HepG2 (cell line): ENCODE measurements at regions not wholly inside any gene's neighbourhood (a gene's known extent, or its start where the extent isn't known, plus 50 kb on each side); places are given as distances from the start of the nearest gene placed in this dataset.

Experiments used
- ATAC-seq: fragments of 200-7000 bp; cut with Tn5 transposase; 3 replicates; pipeline ENCODE4 v1.9.1; 2020; ENCODE audit warnings: mild to moderate bottlenecking, moderate library complexity
- BruUV-seq: library from RNA; stranded (reverse); fragments of 400-500 nt; replicated peaks from 2 replicates; lab custom pipeline; 2021; lab: Mats Ljungman, UMichigan
- CTCF ChIA-PET: fragments of 300-600 bp; formaldehyde crosslinking; extraction: SDS; loops from one replicate; lab custom pipeline; 2021; ENCODE audit warnings: low total read pairs, inconsistent platforms, low intra/inter-chr PET ratio; lab: Yijun Ruan, JAX
- POLR2A ChIA-PET: fragments of 350-600 bp; sonication (Branson Sonifier 250); formaldehyde crosslinking; loops from one replicate; lab custom pipeline; 2020; ENCODE audit warnings: antibody characterized with exemption, inconsistent platforms; lab: Yijun Ruan, JAX
- DNase-seq: peaks from one replicate; pipeline ENCODE4 v3.0.0-alpha.2; 2015; ENCODE audit warnings: low spot score
- FAIRE-seq: peaks from 3 replicates; lab custom pipeline; 2011; peaks lifted over from hg19 to GRCh38; lab: Jason Lieb, UNC
- H2AFZ ChIP-seq: one replicate; pipeline ENCODE4 v1.6.1; 2011; ENCODE audit warnings: low read length, inconsistent platforms
- H3K27ac ChIP-seq: fragments of 300-600 bp; 3 replicates; pipeline ENCODE4 v1.8.0; 2011; ENCODE audit warnings: mixed run types, mild to moderate bottlenecking, mixed read lengths, low read length, inconsistent platforms; ENCODE audit not compliant: insufficient read depth; ENCODE audit errors: extremely low read length
- H3K27me3 ChIP-seq, 2 experiments: fragments of 200-600 bp in 1 of 2; 2 replicates in 1 of 2; 3 replicates in 1 of 2; pipeline versions ENCODE4 v1.6.0 to v1.8.0; 2011; ENCODE audit warnings: low read length in 2 of 2, mild to moderate bottlenecking in 2 of 2, moderate library complexity in 2 of 2, inconsistent platforms in 1 of 2; ENCODE audit not compliant: insufficient read depth in 2 of 2, control insufficient read depth in 1 of 2
- H3K36me3 ChIP-seq, 2 experiments: fragments of 200-600 bp in 1 of 2; replicated peaks in 1 of 2; 2 replicates in 1 of 2; 3 replicates in 1 of 2; pipeline versions ENCODE4 v1.5.1 to v1.8.0; 2011; ENCODE audit warnings: low read length in 2 of 2, inconsistent platforms in 1 of 2; ENCODE audit not compliant: insufficient read depth in 2 of 2, control insufficient read depth in 1 of 2
- H3K4me1 ChIP-seq: 2 replicates; pipeline ENCODE4 v1.5.1; 2012; ENCODE audit warnings: low read length, inconsistent platforms; ENCODE audit not compliant: insufficient read depth
- H3K4me2 ChIP-seq: 2 replicates; pipeline ENCODE4 v1.6.0; 2011; ENCODE audit warnings: low read depth, low read length, inconsistent platforms
- H3K4me3 ChIP-seq, 3 experiments: fragments of 200-600 bp in 1 of 3; sonication (generic), shearing (Covaris generic) in 1 of 3; replicated peaks in 1 of 3; 2 replicates each; pipeline ENCODE4 v1.5.1; 2011 to 2016; ENCODE audit warnings: low read length in 3 of 3, inconsistent platforms in 2 of 3, low read depth in 2 of 3, mild to moderate bottlenecking in 2 of 3, control low read depth in 1 of 3, mixed read lengths in 1 of 3; ENCODE audit not compliant: insufficient read depth in 1 of 3
- H3K79me2 ChIP-seq: one replicate; pipeline ENCODE4 v1.6.1; 2011; ENCODE audit warnings: low read length, inconsistent platforms; ENCODE audit not compliant: insufficient read depth
- H3K9ac ChIP-seq: 2 replicates; pipeline ENCODE4 v1.6.0; 2011; ENCODE audit warnings: mild to moderate bottlenecking, low read depth, low read length, inconsistent platforms; ENCODE audit not compliant: insufficient read depth
- H3K9me3 ChIP-seq: 2 replicates; pipeline ENCODE4 v1.5.1; 2012; ENCODE audit warnings: mild to moderate bottlenecking, low read length
- H4K20me1 ChIP-seq: 2 replicates; pipeline ENCODE4 v1.6.0; 2011; ENCODE audit warnings: inconsistent platforms, mild to moderate bottlenecking, low read length, moderate library complexity; ENCODE audit not compliant: insufficient read depth
- FLYWCH1 ChIP-seq: sonication (generic); formaldehyde crosslinking; IDR thresholded peaks from 2 replicates; pipeline ENCODE4 v1.8.1; 2023; ENCODE audit warnings: mild to moderate bottlenecking, missing genetic modification reagents
- MLLT10 ChIP-seq: sonication (generic); formaldehyde crosslinking; IDR thresholded peaks from 2 replicates; pipeline ENCODE4 v1.4.0; 2020; ENCODE audit warnings: missing genetic modification reagents
- MXI1 ChIP-seq: IDR thresholded peaks from 3 replicates; pipeline ENCODE4 v1.6.1; 2012; ENCODE audit warnings: low read depth, low read length, inconsistent platforms, borderline replicate concordance
- PTBP1 ChIP-seq: fragments of 200-400 bp; formaldehyde crosslinking; IDR thresholded peaks from 2 replicates; pipeline ENCODE4 v1.6.1; 2018; ENCODE audit warnings: low read length, low read depth; ENCODE audit not compliant: poor library complexity, severe bottlenecking
- RAD21 ChIP-seq: fragments of 450-650 bp; formaldehyde crosslinking; IDR thresholded peaks from 2 replicates; pipeline ENCODE4 v1.5.0; 2020; ENCODE audit warnings: mild to moderate bottlenecking
- ZBTB3 ChIP-seq: sonication (generic); formaldehyde crosslinking; IDR thresholded peaks from 2 replicates; pipeline ENCODE4 v1.4.0; 2020; ENCODE audit warnings: low read depth, mild to moderate bottlenecking, moderate library complexity, missing genetic modification reagents, borderline replicate concordance
- ZNF446 ChIP-seq: sonication (generic); formaldehyde crosslinking; IDR thresholded peaks from 2 replicates; pipeline ENCODE4 v1.5.0; 2020; ENCODE audit warnings: mild to moderate bottlenecking, missing genetic modification reagents
- ZNF563 ChIP-seq: sonication (generic); formaldehyde crosslinking; IDR thresholded peaks from 2 replicates; pipeline ENCODE4 v1.8.0; 2022; ENCODE audit warnings: mild to moderate bottlenecking, moderate library complexity, missing genetic modification reagents
- ZNF616 ChIP-seq: sonication (generic); formaldehyde crosslinking; IDR thresholded peaks from 2 replicates; pipeline ENCODE4 v1.5.0; 2020; ENCODE audit warnings: low read depth, mild to moderate bottlenecking, missing genetic modification reagents
- WGBS: methylation state at CpG from one replicate; pipeline ENCODE4 v1.1.6; 2017; ENCODE audit warnings: low lambda C conversion rate; 5-methylcytosine and 5-hydroxymethylcytosine counted together
- in situ Hi-C: cut with HindIII; loops from 2 replicates; pipeline ENCODE4 v1.10.0; 2017; ENCODE audit warnings: low pct_unique_long_range_greater_than_20kb; ENCODE audit not compliant: extremely low pct_ligation_motif_present
- intact Hi-C: fragments of 100-400 bp; cut with micrococcal nuclease; formaldehyde crosslinking; loops from one replicate; pipeline ENCODE4 v1.10.0; 2022; ENCODE audit not compliant: unreplicated experiment
- TF ChIP-seq, protein P1 (sequence below): sonication (generic); formaldehyde crosslinking; conservative IDR thresholded peaks from 2 replicates; pipeline ENCODE4 v1.4.0; 2020; ENCODE audit warnings: missing genetic modification reagents
- TF ChIP-seq, protein P2 (sequence below), 2 experiments: fragments of 450-650 bp in 1 of 2; sonication (generic) in 1 of 2; formaldehyde crosslinking; IDR thresholded peaks; 2 replicates each; pipeline versions ENCODE4 v1.5.0 to v1.8.0; 2020 to 2022; ENCODE audit warnings: mild to moderate bottlenecking in 1 of 2, missing genetic modification reagents in 1 of 2
- TF ChIP-seq, protein P3 (sequence below): sonication (generic); formaldehyde crosslinking; IDR thresholded peaks from 2 replicates; pipeline ENCODE4 v1.4.0; 2020; ENCODE audit warnings: mild to moderate bottlenecking, missing genetic modification reagents
- TF ChIP-seq, protein P4 (sequence below): sonication (generic); formaldehyde crosslinking; IDR thresholded peaks from 2 replicates; pipeline ENCODE4 v1.9.0; 2021; ENCODE audit warnings: missing genetic modification reagents, borderline replicate concordance
- TF ChIP-seq, protein P5 (sequence below): sonication (generic); formaldehyde crosslinking; IDR thresholded peaks from 2 replicates; pipeline ENCODE4 v1.5.1; 2020; ENCODE audit warnings: missing genetic modification reagents, mild to moderate bottlenecking, borderline replicate concordance

DNA sequence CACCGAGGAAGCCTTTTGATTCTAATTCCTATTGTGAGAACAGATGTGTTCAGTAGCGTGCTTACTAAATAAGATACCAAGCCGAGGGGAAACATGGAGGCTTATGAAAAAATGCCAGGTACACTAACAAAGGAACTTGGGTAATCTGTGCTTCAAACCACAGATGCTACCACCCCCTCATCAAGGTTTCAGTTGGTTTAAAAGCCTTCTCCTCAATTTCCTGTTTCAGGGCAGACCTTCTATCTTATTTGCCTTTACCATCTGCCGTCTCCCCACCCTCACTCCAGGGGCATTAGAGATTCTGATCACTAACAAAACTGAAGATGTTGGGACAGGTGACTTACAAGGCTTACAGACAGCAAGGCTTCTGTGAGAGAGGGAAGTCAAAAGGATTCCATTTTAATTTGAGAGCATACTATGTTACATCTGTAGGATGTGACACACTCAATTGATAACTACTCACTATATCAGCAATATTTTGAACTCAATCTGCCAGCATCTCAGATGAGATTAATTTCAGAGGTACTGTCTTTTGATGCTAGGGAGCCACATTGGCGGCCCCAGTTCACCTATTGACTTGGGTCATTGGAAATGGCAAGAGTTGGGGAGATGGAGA is 60.6 kb upstream of the PLCL2 start:
- in situ Hi-C loops (no loop called here), intact Hi-C loops (no loop called here)
- Histone ChIP-seq H3K9me3 (no peaks in the 10 kb centered on the region), H3K4me1 (no peaks in the 10 kb centered on the region), H3K36me3 (no peaks in the 10 kb centered on the region), H3K9ac (no peak overlapping the region), H3K4me2 (no peak overlapping the region), H3K27ac (no peak overlapping the region), H3K4me3 (no peak overlapping the region), H2AFZ (no peak overlapping the region), H3K27me3 (no peaks in the 10 kb centered on the region), H3K79me2 (no peaks in the 10 kb centered on the region), H4K20me1 (no peaks in the 10 kb centered on the region)
- CTCF ChIA-PET: no interaction called here
- POLR2A ChIA-PET: no interaction called here
- TF ChIP-seq, protein P1, sequence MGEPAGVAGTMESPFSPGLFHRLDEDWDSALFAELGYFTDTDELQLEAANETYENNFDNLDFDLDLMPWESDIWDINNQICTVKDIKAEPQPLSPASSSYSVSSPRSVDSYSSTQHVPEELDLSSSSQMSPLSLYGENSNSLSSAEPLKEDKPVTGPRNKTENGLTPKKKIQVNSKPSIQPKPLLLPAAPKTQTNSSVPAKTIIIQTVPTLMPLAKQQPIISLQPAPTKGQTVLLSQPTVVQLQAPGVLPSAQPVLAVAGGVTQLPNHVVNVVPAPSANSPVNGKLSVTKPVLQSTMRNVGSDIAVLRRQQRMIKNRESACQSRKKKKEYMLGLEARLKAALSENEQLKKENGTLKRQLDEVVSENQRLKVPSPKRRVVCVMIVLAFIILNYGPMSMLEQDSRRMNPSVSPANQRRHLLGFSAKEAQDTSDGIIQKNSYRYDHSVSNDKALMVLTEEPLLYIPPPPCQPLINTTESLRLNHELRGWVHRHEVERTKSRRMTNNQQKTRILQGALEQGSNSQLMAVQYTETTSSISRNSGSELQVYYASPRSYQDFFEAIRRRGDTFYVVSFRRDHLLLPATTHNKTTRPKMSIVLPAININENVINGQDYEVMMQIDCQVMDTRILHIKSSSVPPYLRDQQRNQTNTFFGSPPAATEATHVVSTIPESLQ (CRISPR knock-in tag): no peak
- TF ChIP-seq MLLT10 (CRISPR knock-in tag): no peak
- TF ChIP-seq, protein P2, sequence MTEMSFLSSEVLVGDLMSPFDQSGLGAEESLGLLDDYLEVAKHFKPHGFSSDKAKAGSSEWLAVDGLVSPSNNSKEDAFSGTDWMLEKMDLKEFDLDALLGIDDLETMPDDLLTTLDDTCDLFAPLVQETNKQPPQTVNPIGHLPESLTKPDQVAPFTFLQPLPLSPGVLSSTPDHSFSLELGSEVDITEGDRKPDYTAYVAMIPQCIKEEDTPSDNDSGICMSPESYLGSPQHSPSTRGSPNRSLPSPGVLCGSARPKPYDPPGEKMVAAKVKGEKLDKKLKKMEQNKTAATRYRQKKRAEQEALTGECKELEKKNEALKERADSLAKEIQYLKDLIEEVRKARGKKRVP (CRISPR knock-in tag; IDR thresholded peaks at IDR 0.05): no peak
- TF ChIP-seq, protein P3, sequence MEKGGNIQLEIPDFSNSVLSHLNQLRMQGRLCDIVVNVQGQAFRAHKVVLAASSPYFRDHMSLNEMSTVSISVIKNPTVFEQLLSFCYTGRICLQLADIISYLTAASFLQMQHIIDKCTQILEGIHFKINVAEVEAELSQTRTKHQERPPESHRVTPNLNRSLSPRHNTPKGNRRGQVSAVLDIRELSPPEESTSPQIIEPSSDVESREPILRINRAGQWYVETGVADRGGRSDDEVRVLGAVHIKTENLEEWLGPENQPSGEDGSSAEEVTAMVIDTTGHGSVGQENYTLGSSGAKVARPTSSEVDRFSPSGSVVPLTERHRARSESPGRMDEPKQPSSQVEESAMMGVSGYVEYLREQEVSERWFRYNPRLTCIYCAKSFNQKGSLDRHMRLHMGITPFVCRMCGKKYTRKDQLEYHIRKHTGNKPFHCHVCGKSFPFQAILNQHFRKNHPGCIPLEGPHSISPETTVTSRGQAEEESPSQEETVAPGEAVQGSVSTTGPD (CRISPR knock-in tag): no peak
- TF ChIP-seq ZNF446 (CRISPR knock-in tag): no peak
- TF ChIP-seq, protein P4, sequence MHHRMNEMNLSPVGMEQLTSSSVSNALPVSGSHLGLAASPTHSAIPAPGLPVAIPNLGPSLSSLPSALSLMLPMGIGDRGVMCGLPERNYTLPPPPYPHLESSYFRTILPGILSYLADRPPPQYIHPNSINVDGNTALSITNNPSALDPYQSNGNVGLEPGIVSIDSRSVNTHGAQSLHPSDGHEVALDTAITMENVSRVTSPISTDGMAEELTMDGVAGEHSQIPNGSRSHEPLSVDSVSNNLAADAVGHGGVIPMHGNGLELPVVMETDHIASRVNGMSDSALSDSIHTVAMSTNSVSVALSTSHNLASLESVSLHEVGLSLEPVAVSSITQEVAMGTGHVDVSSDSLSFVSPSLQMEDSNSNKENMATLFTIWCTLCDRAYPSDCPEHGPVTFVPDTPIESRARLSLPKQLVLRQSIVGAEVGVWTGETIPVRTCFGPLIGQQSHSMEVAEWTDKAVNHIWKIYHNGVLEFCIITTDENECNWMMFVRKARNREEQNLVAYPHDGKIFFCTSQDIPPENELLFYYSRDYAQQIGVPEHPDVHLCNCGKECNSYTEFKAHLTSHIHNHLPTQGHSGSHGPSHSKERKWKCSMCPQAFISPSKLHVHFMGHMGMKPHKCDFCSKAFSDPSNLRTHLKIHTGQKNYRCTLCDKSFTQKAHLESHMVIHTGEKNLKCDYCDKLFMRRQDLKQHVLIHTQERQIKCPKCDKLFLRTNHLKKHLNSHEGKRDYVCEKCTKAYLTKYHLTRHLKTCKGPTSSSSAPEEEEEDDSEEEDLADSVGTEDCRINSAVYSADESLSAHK: no peak
- no peak for TF ChIP-seq ZBTB3 (CRISPR knock-in tag)
- TF ChIP-seq MXI1: no peak
- no peak for TF ChIP-seq ZNF616
- no peak for TF ChIP-seq RAD21 (CRISPR knock-in tag)
- TF ChIP-seq, protein P5, sequence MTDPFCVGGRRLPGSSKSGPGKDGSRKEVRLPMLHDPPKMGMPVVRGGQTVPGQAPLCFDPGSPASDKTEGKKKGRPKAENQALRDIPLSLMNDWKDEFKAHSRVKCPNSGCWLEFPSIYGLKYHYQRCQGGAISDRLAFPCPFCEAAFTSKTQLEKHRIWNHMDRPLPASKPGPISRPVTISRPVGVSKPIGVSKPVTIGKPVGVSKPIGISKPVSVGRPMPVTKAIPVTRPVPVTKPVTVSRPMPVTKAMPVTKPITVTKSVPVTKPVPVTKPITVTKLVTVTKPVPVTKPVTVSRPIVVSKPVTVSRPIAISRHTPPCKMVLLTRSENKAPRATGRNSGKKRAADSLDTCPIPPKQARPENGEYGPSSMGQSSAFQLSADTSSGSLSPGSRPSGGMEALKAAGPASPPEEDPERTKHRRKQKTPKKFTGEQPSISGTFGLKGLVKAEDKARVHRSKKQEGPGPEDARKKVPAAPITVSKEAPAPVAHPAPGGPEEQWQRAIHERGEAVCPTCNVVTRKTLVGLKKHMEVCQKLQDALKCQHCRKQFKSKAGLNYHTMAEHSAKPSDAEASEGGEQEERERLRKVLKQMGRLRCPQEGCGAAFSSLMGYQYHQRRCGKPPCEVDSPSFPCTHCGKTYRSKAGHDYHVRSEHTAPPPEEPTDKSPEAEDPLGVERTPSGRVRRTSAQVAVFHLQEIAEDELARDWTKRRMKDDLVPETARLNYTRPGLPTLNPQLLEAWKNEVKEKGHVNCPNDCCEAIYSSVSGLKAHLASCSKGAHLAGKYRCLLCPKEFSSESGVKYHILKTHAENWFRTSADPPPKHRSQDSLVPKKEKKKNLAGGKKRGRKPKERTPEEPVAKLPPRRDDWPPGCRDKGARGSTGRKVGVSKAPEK: no peak
- no peak for TF ChIP-seq ZNF563
- TF ChIP-seq PTBP1: no peak
- TF ChIP-seq FLYWCH1 (CRISPR knock-in tag): no peak
- DNase-seq (no peak), ATAC-seq (no peak), FAIRE-seq (no peak)
- BruUV-seq: no TSS peak
- 16% methylated on average over 5 of the region's 5 CpGs for WGBS
